ENCODE measurements at regions not wholly inside any gene's neighbourhood (a gene's known extent, or its start where the extent isn't known, plus 50 kb on each side); places are given as distances from the start of the nearest gene placed in this dataset.
"Not testable (repeated sequence)": the region's sequence is repeated elsewhere in the genome, so short reads cannot be mapped to it uniquely, and the experiment has no call there.

- H3K4me3 Mint-ChIP-seq; H3K27ac ChIP-seq (ENCODE audit: low read depth, low read length); H3K4me3 ChIP-seq (ENCODE audit: low read length); H3K36me3 Mint-ChIP-seq; H3K9me3 ChIP-seq (ENCODE audit: low read length); CTCF ChIA-PET; H3K27ac Mint-ChIP-seq; H3K27me3 ChIP-seq (ENCODE audit: insufficient read depth, low read length, poor library complexity, severe bottlenecking); H3K27me3 Mint-ChIP-seq; H3K36me3 ChIP-seq (ENCODE audit: insufficient read depth, low read length); POLR2A ChIA-PET; H3K4me1 Mint-ChIP-seq; DNase-seq; H3K4me1 ChIP-seq (ENCODE audit: insufficient read depth, low read length): not testable (repeated sequence)
- H3K9me3 Mint-ChIP-seq: peaks cover 2 to 15% (median 7%) of the 10 kb centered on the region in 5 donors
These were observed 278.4 kb upstream of the ADGRL3 start for GRCh38 chr4:60921735-60922134.

GRCh38 chr4:60923075-60923474, 277.1 kb upstream of the ADGRL3 start:
- Mint-ChIP-seq H3K36me3 (no peaks in the 10 kb centered on the region), H3K4me3 (no peak overlapping the region), H3K27ac (no peak overlapping the region), H3K27me3 (no peaks in the 10 kb centered on the region), H3K4me1 (no peaks in the 10 kb centered on the region), H3K9me3 (peaks cover 2 to 24% (median 14%) of the 10 kb centered on the region in 5 donors)
- no peak overlapping the region for H3K27ac ChIP-seq (ENCODE audit: low read depth, low read length)
- DNase-seq: no peak
- ChIA-PET POLR2A (no interaction called here), CTCF (no interaction called here)
- H3K27me3 ChIP-seq (ENCODE audit: insufficient read depth, low read length, poor library complexity, severe bottlenecking): no peaks in the 10 kb centered on the region
- no peaks in the 10 kb centered on the region for H3K9me3 ChIP-seq (ENCODE audit: low read length)
- no peaks in the 10 kb centered on the region for H3K4me1 ChIP-seq (ENCODE audit: insufficient read depth, low read length)
- no peak overlapping the region for H3K4me3 ChIP-seq (ENCODE audit: low read length)
- no peaks in the 10 kb centered on the region for H3K36me3 ChIP-seq (ENCODE audit: insufficient read depth, low read length)

- Mint-ChIP-seq H3K4me1 (no peaks in the 10 kb centered on the region), H3K9me3 (peaks cover 5 to 28% (median 14%) of the 10 kb centered on the region in 5 donors), H3K36me3 (no peaks in the 10 kb centered on the region), H3K4me3 (no peak overlapping the region), H3K27ac (no peak overlapping the region), H3K27me3 (no peaks in the 10 kb centered on the region)
- Histone ChIP-seq H3K27me3 (ENCODE audit: insufficient read depth, low read length, poor library complexity, severe bottlenecking) (no peaks in the 10 kb centered on the region), H3K9me3 (ENCODE audit: low read length) (no peaks in the 10 kb centered on the region), H3K27ac (ENCODE audit: low read depth, low read length) (no peak overlapping the region), H3K4me1 (ENCODE audit: insufficient read depth, low read length) (no peaks in the 10 kb centered on the region), H3K4me3 (ENCODE audit: low read length) (no peak overlapping the region), H3K36me3 (ENCODE audit: insufficient read depth, low read length) (no peaks in the 10 kb centered on the region)
- ChIA-PET POLR2A (no interaction called here), CTCF (no interaction called here)
- no peak for DNase-seq
These were observed 273.5 kb upstream of the ADGRL3 start for GRCh38 chr4:60926624-60927023.

- no peaks in the 10 kb centered on the region for H3K36me3 Mint-ChIP-seq
- no peaks in the 10 kb centered on the region for H3K4me1 Mint-ChIP-seq
- H3K27ac Mint-ChIP-seq: no peak overlapping the region
- no peaks in the 10 kb centered on the region for H3K27me3 Mint-ChIP-seq
- no peak overlapping the region for H3K4me3 Mint-ChIP-seq
- Histone ChIP-seq H3K4me1 (ENCODE audit: insufficient read depth, low read length) (no peaks in the 10 kb centered on the region), H3K36me3 (ENCODE audit: insufficient read depth, low read length) (no peaks in the 10 kb centered on the region), H3K27me3 (ENCODE audit: insufficient read depth, low read length, poor library complexity, severe bottlenecking) (no peaks in the 10 kb centered on the region), H3K4me3 (ENCODE audit: low read length) (no peak overlapping the region), H3K27ac (ENCODE audit: low read depth, low read length) (no peak overlapping the region), H3K9me3 (ENCODE audit: low read length) (no peaks in the 10 kb centered on the region)
- no peak for DNase-seq
- CTCF ChIA-PET: no interaction called here
- H3K9me3 Mint-ChIP-seq: peaks cover 9 to 23% (median 15%) of the 10 kb centered on the region in 5 donors
- POLR2A ChIA-PET: no interaction called here
These were observed 269.3 kb upstream of the ADGRL3 start for GRCh38 chr4:60930866-60931265.

GRCh38 chr4:60934566-60935295, 265.4 kb upstream of the ADGRL3 start:
- ChIA-PET POLR2A (no interaction called here), CTCF (no interaction called here)
- H3K27me3 ChIP-seq (ENCODE audit: insufficient read depth, low read length, poor library complexity, severe bottlenecking): no peaks in the 10 kb centered on the region

GRCh38 chr4:60938181-60938580, 261.9 kb upstream of the ADGRL3 start:
- peaks cover 3 to 19% (median 7%) of the 10 kb centered on the region in 5 donors for H3K9me3 Mint-ChIP-seq
- Histone ChIP-seq H3K9me3 (ENCODE audit: low read length) (no peaks in the 10 kb centered on the region), H3K36me3 (ENCODE audit: insufficient read depth, low read length) (no peaks in the 10 kb centered on the region), H3K4me1 (ENCODE audit: insufficient read depth, low read length) (no peaks in the 10 kb centered on the region), H3K4me3 (ENCODE audit: low read length) (no peak overlapping the region), H3K27me3 (ENCODE audit: insufficient read depth, low read length, poor library complexity, severe bottlenecking) (no peaks in the 10 kb centered on the region), H3K27ac (ENCODE audit: low read depth, low read length) (no peak overlapping the region)
- ChIA-PET CTCF (no interaction called here), POLR2A (no interaction called here)
- H3K36me3 Mint-ChIP-seq: no peaks in the 10 kb centered on the region
- no peaks in the 10 kb centered on the region for H3K4me1 Mint-ChIP-seq
- H3K4me3 Mint-ChIP-seq: no peak overlapping the region
- no peaks in the 10 kb centered on the region for H3K27me3 Mint-ChIP-seq
- H3K27ac Mint-ChIP-seq: no peak overlapping the region
- DNase-seq: no peak

More at GRCh38 chr4:60934566-60935295, 265.4 kb upstream of the ADGRL3 start:
- no peaks in the 10 kb centered on the region for H3K36me3 ChIP-seq (ENCODE audit: insufficient read depth, low read length)
- no peaks in the 10 kb centered on the region for H3K4me1 ChIP-seq (ENCODE audit: insufficient read depth, low read length)
- H3K9me3 ChIP-seq (ENCODE audit: low read length): no peaks in the 10 kb centered on the region
- H3K9me3 Mint-ChIP-seq: peaks cover 0 to 21% (median 8%) of the 10 kb centered on the region in 5 donors
- H3K27ac Mint-ChIP-seq: no peak overlapping the region
- no peak overlapping the region for H3K4me3 ChIP-seq (ENCODE audit: low read length)
- H3K36me3 Mint-ChIP-seq: no peaks in the 10 kb centered on the region
- no peaks in the 10 kb centered on the region for H3K4me1 Mint-ChIP-seq
- no peak overlapping the region for H3K4me3 Mint-ChIP-seq
- H3K27me3 Mint-ChIP-seq: no peaks in the 10 kb centered on the region
- no peak for DNase-seq
- no peak overlapping the region for H3K27ac ChIP-seq (ENCODE audit: low read depth, low read length)

GRCh38 chr4:60938621-60939020, 261.5 kb upstream of the ADGRL3 start:
- H3K9me3 Mint-ChIP-seq: peaks cover 3 to 22% (median 8%) of the 10 kb centered on the region in 5 donors
- no peaks in the 10 kb centered on the region for H3K36me3 ChIP-seq (ENCODE audit: insufficient read depth, low read length)
- H3K4me1 Mint-ChIP-seq: no peaks in the 10 kb centered on the region
- H3K4me1 ChIP-seq (ENCODE audit: insufficient read depth, low read length): no peaks in the 10 kb centered on the region
- no peak overlapping the region for H3K27ac Mint-ChIP-seq
- ChIA-PET POLR2A (no interaction called here), CTCF (no interaction called here)
- no peak for DNase-seq
- H3K4me3 Mint-ChIP-seq: no peak overlapping the region
- H3K27me3 ChIP-seq (ENCODE audit: insufficient read depth, low read length, poor library complexity, severe bottlenecking): no peaks in the 10 kb centered on the region
- H3K4me3 ChIP-seq (ENCODE audit: low read length): no peak overlapping the region
- no peaks in the 10 kb centered on the region for H3K36me3 Mint-ChIP-seq
- no peak overlapping the region for H3K27ac ChIP-seq (ENCODE audit: low read depth, low read length)
- H3K27me3 Mint-ChIP-seq: no peaks in the 10 kb centered on the region
- no peaks in the 10 kb centered on the region for H3K9me3 ChIP-seq (ENCODE audit: low read length)

- peaks cover 5 to 25% (median 7%) of the 10 kb centered on the region in 5 donors for H3K9me3 Mint-ChIP-seq
- H3K4me3 Mint-ChIP-seq: no peak overlapping the region
- no peaks in the 10 kb centered on the region for H3K4me1 Mint-ChIP-seq
- no peak overlapping the region for H3K4me3 ChIP-seq (ENCODE audit: low read length)
- H3K9me3 ChIP-seq (ENCODE audit: low read length): no peaks in the 10 kb centered on the region
- H3K27me3 ChIP-seq (ENCODE audit: insufficient read depth, low read length, poor library complexity, severe bottlenecking): no peaks in the 10 kb centered on the region
- no peak for DNase-seq
- H3K36me3 ChIP-seq (ENCODE audit: insufficient read depth, low read length): no peaks in the 10 kb centered on the region
- POLR2A ChIA-PET: no interaction called here
- CTCF ChIA-PET: no interaction called here
- H3K4me1 ChIP-seq (ENCODE audit: insufficient read depth, low read length): no peaks in the 10 kb centered on the region
- no peak overlapping the region for H3K27ac ChIP-seq (ENCODE audit: low read depth, low read length)
- no peaks in the 10 kb centered on the region for H3K27me3 Mint-ChIP-seq
- H3K36me3 Mint-ChIP-seq: no peaks in the 10 kb centered on the region
- H3K27ac Mint-ChIP-seq: no peak overlapping the region
These were observed 256.1 kb upstream of the ADGRL3 start for GRCh38 chr4:60944060-60944459.

- H3K4me3 Mint-ChIP-seq: no peak overlapping the region
- peaks cover 5 to 30% (median 7%) of the 10 kb centered on the region in 5 donors for H3K9me3 Mint-ChIP-seq
- Histone ChIP-seq H3K27ac (ENCODE audit: low read depth, low read length) (no peak overlapping the region), H3K4me3 (ENCODE audit: low read length) (no peak overlapping the region), H3K27me3 (ENCODE audit: insufficient read depth, low read length, poor library complexity, severe bottlenecking) (no peaks in the 10 kb centered on the region), H3K9me3 (ENCODE audit: low read length) (no peaks in the 10 kb centered on the region), H3K36me3 (ENCODE audit: insufficient read depth, low read length) (no peaks in the 10 kb centered on the region), H3K4me1 (ENCODE audit: insufficient read depth, low read length) (no peaks in the 10 kb centered on the region)
- ChIA-PET CTCF (no interaction called here), POLR2A (no interaction called here)
- no peaks in the 10 kb centered on the region for H3K4me1 Mint-ChIP-seq
- no peaks in the 10 kb centered on the region for H3K27me3 Mint-ChIP-seq
- no peaks in the 10 kb centered on the region for H3K36me3 Mint-ChIP-seq
- no peak overlapping the region for H3K27ac Mint-ChIP-seq
- DNase-seq: no peak
These were observed 254.5 kb upstream of the ADGRL3 start for GRCh38 chr4:60945641-60946040.

Measured in CD8-positive, alpha-beta memory T cell (primary cell).